Stomach (tissue), 4 donors: ENCODE measurements at regions not wholly inside any gene's neighbourhood (a gene's known extent, or its start where the extent isn't known, plus 50 kb on each side); places are given as distances from the start of the nearest gene placed in this dataset.

Experiments used
- CTCF ChIP-seq, 7 experiments: fragments of 450-650 bp in 4 of 7; fragments of 200-600 bp in 3 of 7; sonication (generic) in 3 of 7; IDR thresholded peaks; one replicate each; pipeline ENCODE4 v1.5.1; 2016 to 2019; ENCODE audit warnings: antibody characterized with exemption in 7 of 7, control low read depth in 2 of 7, mild to moderate bottlenecking in 1 of 7
- POLR2A ChIP-seq, 4 donors: fragments of 450-650 bp; IDR thresholded peaks; one replicate each; pipeline ENCODE4 v1.6.1; 2016; ENCODE audit warnings: antibody characterized with exemption in 4 of 4, control low read depth in 2 of 4, mild to moderate bottlenecking in 1 of 4, moderate library complexity in 1 of 4

- TF ChIP-seq POLR2A (IDR thresholded peaks at IDR 0.05) (no peak), CTCF (IDR thresholded peaks at IDR 0.05) (no peak)
Measured at GRCh38 chr5:156178117-156178516, 148.8 kb upstream of the SGCD start.
